IPS-18a (cell line): ENCODE measurements at regions not wholly inside any gene's neighbourhood (a gene's known extent, or its start where the extent isn't known, plus 50 kb on each side); places are given as distances from the start of the nearest gene placed in this dataset.

Experiments used
- H3K27ac ChIP-seq: one replicate; pipeline ENCODE4 v1.5.1; 2013; ENCODE audit warnings: low read length
- H3K27me3 ChIP-seq: one replicate; pipeline ENCODE4 v1.6.1; 2013; ENCODE audit warnings: mild to moderate bottlenecking, low read length; ENCODE audit not compliant: control insufficient read depth, insufficient read depth
- H3K36me3 ChIP-seq: one replicate; pipeline ENCODE4 v1.6.1; 2013; ENCODE audit warnings: low read depth, low read length; ENCODE audit not compliant: control insufficient read depth
- H3K4me1 ChIP-seq: one replicate; pipeline ENCODE4 v1.6.1; 2013; ENCODE audit warnings: low read depth, low read length; ENCODE audit not compliant: control insufficient read depth
- H3K4me3 ChIP-seq: one replicate; pipeline ENCODE4 v1.5.1; 2013; ENCODE audit warnings: low read length
- H3K9ac ChIP-seq: one replicate; pipeline ENCODE4 v1.6.1; 2013; ENCODE audit warnings: mild to moderate bottlenecking, low read length, moderate library complexity
- H3K9me3 ChIP-seq: one replicate; pipeline ENCODE4 v1.6.1; 2013; ENCODE audit warnings: low read depth, low read length; ENCODE audit not compliant: control insufficient read depth

DNA sequence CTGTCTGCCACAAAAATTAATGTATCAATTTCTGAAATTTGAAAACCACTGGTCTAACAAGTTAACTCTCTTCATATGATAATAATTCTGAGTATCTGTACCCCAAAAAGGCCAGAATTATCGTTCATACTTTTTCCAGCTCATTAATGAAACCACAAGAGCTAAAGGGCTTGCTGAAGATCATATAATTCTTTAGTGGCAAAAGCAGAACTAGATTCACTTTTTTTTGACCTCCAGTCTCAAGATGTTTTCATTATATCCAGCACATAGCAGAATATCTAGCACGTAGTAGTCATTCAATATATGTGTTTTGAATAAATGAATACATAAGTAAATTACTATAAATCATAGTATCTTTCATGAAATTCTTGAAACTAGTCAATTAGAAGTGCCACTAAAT, 246.7 kb upstream of the KCNH8 start:
- no peak overlapping the region for H3K4me3 ChIP-seq
- H3K4me1 ChIP-seq: no peaks in the 10 kb centered on the region
- no peak overlapping the region for H3K27ac ChIP-seq

DNA sequence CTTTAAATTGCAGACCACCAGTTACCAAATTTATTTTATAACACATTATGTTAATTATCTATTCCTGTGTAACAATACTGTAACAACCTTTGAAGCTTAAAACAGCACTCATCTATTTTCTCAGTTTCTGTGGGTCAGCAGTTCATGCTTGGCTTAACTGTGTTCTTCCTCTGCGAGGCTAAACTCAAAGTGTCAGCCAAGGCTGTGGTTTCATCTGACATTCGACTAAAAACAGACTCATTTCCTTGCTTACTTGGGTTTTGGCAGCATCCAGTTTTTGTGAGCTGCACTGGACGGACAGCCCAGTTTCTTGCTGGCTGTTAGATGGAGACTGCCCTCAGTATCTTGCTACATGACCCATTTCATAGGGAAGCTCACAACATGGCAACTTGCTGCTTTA, 247.3 kb upstream of the KCNH8 start:
- H3K9ac ChIP-seq: no peak overlapping the region
- no peaks in the 10 kb centered on the region for H3K27me3 ChIP-seq
- no peak overlapping the region for H3K4me3 ChIP-seq
- no peaks in the 10 kb centered on the region for H3K4me1 ChIP-seq
- H3K27ac ChIP-seq: no peak overlapping the region
- no peaks in the 10 kb centered on the region for H3K9me3 ChIP-seq
- H3K36me3 ChIP-seq: no peaks in the 10 kb centered on the region

More for the DNA sequence above, 246.7 kb upstream of the KCNH8 start:
- H3K36me3 ChIP-seq: no peaks in the 10 kb centered on the region
- no peak overlapping the region for H3K9ac ChIP-seq
- H3K27me3 ChIP-seq: no peaks in the 10 kb centered on the region
- H3K9me3 ChIP-seq: no peaks in the 10 kb centered on the region

DNA sequence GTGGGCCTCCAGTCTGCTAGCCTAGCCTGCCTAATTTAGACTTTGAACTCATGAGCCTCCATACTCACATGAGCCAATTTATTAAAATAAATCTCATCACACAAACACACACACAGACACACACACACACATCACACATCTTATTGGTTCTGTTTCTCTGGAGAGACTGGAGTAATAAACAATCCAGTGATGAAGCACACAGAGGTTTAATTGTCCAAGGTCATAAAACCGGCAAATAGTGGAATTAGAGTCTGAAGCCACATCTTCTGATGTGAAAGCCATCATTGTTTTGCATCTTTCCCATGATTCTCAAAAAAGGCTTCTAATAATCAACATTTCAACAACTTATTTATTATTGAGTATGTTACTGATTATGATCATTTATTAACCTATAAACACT, 249.4 kb upstream of the KCNH8 start:
- Histone ChIP-seq H3K9me3 (no peaks in the 10 kb centered on the region), H3K36me3 (no peaks in the 10 kb centered on the region), H3K27ac (no peak overlapping the region), H3K27me3 (no peaks in the 10 kb centered on the region), H3K4me3 (no peak overlapping the region), H3K9ac (no peak overlapping the region), H3K4me1 (no peaks in the 10 kb centered on the region)

DNA sequence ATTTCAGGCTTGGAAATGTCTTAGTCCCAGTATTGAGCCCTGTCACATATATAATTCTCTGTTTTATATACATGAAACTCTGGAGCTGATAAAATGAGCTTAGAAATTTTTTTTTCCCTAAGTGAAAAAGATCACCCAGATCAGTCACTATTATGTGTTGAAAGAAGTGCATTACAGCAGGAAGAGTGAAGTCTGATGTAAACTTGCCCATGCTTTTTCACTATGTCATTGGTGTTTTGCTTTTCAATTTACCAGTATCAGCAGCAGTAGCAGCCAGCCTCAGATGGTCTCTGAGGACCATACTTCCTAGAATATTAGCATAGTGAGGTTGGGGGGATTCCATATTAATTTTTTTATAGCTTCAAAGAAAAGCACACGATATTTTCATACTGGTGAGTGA, 255.6 kb upstream of the KCNH8 start:
- Histone ChIP-seq H3K9ac (no peak overlapping the region), H3K36me3 (no peaks in the 10 kb centered on the region), H3K4me3 (no peak overlapping the region)

DNA sequence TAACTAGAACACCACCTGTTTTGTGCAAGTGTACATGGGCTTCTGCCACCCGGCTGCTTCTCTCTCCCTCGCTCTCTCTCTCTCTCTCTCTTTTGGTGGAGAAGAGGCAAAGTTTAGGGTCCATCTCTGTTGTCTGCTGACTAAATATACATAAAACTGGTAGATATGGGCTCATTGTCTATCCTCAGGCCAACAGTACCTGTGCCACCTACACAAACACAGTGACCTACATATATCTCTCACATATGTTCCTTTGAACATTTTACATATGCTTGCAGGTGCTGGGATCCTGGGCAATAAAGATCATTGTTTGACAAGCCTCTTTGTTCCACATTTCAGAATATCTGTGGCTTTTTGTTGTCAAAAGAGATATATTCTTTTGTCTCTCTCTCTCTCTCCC, 256.3 kb upstream of the KCNH8 start:
- Histone ChIP-seq H3K27ac (no peak overlapping the region), H3K27me3 (no peaks in the 10 kb centered on the region), H3K36me3 (no peaks in the 10 kb centered on the region), H3K9ac (no peak overlapping the region), H3K4me3 (no peak overlapping the region), H3K9me3 (no peaks in the 10 kb centered on the region), H3K4me1 (no peaks in the 10 kb centered on the region)

More for the DNA sequence above, 255.6 kb upstream of the KCNH8 start:
- Histone ChIP-seq H3K27ac (no peak overlapping the region), H3K4me1 (no peaks in the 10 kb centered on the region), H3K27me3 (no peaks in the 10 kb centered on the region), H3K9me3 (no peaks in the 10 kb centered on the region)

DNA sequence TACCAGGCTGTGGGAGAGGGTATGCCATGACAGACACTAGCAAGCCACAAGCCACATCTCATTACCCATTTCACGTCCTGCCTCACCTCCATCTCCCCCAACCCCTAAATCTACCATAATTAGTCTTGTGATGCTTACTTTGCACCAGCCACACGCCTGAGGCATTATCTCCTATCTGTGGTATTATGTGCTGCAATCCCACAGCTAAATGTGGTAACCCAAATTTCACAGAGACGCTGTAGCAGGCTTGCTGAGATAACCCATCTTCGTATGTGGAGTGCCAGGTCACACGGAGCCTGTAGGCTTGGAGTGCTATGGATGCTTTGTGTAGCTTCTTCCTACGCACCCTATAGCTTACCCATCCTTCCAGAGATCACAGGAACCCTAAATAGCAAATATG, 256.7 kb upstream of the KCNH8 start:
- Histone ChIP-seq H3K4me3 (no peak overlapping the region), H3K27me3 (no peaks in the 10 kb centered on the region), H3K36me3 (no peaks in the 10 kb centered on the region), H3K27ac (no peak overlapping the region), H3K9me3 (no peaks in the 10 kb centered on the region), H3K9ac (no peak overlapping the region), H3K4me1 (no peaks in the 10 kb centered on the region)

DNA sequence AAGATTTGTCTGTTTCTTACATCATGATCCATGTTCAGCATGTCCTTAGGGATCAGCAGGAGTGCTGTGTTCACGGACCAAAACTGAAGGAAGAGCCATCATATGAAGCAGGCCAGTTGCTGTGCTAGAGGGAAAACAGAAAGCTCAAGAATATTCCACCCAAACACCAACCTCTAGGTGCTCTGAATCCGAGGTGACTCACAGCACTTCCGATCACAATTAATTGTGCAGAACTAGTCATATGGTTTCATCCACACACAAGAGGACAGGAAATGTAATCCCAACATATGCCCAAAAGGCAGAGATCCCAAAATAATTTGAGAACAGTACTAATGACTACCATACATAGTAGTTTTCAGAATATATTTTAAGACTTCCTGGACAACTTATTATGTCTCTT, 257.9 kb upstream of the KCNH8 start:
- H3K4me1 ChIP-seq: no peaks in the 10 kb centered on the region
- no peaks in the 10 kb centered on the region for H3K27me3 ChIP-seq
- no peak overlapping the region for H3K9ac ChIP-seq
- H3K9me3 ChIP-seq: no peaks in the 10 kb centered on the region
- no peak overlapping the region for H3K4me3 ChIP-seq
- no peaks in the 10 kb centered on the region for H3K36me3 ChIP-seq
- no peak overlapping the region for H3K27ac ChIP-seq

DNA sequence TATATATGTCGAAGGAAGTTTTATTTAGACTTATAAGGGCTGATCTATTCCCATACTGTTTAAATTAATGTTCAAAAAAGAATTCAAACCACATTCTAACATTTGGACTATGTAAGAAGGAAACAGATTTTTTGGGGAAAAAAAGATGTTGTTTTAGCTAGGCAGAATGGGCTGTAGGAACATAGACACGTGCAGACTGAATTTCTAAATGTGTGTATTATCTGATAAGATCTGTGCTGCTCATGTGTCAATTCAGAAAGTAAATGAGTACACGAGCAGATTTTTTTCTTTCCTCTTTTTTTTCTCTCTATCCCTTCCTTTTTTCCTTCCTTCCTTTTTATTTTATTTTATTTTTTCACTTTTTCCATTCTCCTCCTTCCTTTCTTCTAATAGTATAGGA, 259.5 kb upstream of the KCNH8 start:
- H3K4me3 ChIP-seq: no peak overlapping the region
- no peak overlapping the region for H3K27ac ChIP-seq
- no peaks in the 10 kb centered on the region for H3K4me1 ChIP-seq
- H3K9me3 ChIP-seq: no peaks in the 10 kb centered on the region
- H3K36me3 ChIP-seq: no peaks in the 10 kb centered on the region
- H3K9ac ChIP-seq: no peak overlapping the region
- no peaks in the 10 kb centered on the region for H3K27me3 ChIP-seq

DNA sequence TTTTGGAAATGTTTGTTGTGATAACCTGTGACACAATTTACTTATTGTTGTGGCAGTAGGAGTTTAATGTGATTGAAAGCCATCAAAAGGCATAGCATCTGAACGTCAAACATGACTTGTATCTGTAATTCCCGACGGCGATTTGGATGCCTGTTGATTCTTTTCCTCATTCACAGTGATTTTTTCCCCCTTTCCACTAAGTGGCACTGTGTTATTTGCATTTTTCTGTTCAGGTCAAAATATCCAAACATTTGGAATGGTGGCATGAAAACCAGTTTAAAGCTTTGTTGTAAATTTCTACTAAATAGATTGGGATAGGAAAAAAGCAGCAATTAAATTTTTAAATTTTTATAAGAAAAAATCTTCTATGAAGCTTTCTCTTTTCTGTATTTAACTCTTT, 259.9 kb upstream of the KCNH8 start:
- no peak overlapping the region for H3K9ac ChIP-seq
- no peaks in the 10 kb centered on the region for H3K4me1 ChIP-seq
- no peak overlapping the region for H3K27ac ChIP-seq
- H3K9me3 ChIP-seq: no peaks in the 10 kb centered on the region
- no peaks in the 10 kb centered on the region for H3K36me3 ChIP-seq
- no peak overlapping the region for H3K4me3 ChIP-seq
- no peaks in the 10 kb centered on the region for H3K27me3 ChIP-seq

DNA sequence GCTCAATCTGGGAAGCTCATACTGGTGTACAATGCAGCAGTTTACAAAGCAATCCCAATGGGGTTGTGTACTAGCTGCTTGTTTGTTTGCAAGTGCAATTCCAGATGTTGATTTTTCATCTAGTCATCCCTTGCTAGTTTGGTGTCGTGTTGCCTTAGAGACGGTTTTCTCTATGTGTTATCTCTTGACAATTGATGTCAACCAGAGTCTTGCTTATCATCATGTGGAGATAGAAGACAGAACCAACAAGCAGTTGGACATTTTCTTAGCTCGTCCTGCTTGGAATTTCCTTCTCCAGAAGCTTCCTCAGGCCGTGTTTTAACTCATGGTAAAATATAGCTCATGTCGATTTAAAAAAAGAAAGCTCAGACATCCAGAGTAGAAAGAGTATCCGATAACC, 262.0 kb upstream of the KCNH8 start:
- Histone ChIP-seq H3K9ac (no peak overlapping the region), H3K9me3 (no peaks in the 10 kb centered on the region), H3K4me3 (no peak overlapping the region), H3K27me3 (no peaks in the 10 kb centered on the region), H3K4me1 (no peaks in the 10 kb centered on the region), H3K27ac (no peak overlapping the region), H3K36me3 (no peaks in the 10 kb centered on the region)

DNA sequence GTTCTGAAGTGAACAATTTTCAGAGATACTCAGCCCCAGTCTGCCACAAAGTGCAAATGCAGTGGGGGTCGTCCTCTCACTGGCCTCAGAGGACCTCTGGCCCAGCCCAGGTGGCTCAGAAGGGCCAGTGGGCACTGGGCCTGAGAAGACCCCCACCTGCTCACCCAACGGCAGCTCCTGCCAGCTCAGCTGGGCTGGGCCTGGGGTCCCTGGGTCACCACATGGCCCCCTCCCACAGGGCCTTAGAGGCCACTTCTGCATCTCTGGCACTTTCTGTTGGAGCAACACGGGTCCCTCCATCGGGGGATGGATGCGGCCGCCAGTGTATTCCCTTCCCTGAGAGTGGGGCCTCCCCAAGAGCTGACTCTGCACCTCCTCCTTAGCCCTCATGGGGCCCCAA, 262.7 kb upstream of the KCNH8 start:
- no peaks in the 10 kb centered on the region for H3K4me1 ChIP-seq
- H3K36me3 ChIP-seq: no peaks in the 10 kb centered on the region
- H3K27me3 ChIP-seq: no peaks in the 10 kb centered on the region
- no peak overlapping the region for H3K9ac ChIP-seq
- no peak overlapping the region for H3K4me3 ChIP-seq
- H3K27ac ChIP-seq: no peak overlapping the region
- H3K9me3 ChIP-seq: no peaks in the 10 kb centered on the region

DNA sequence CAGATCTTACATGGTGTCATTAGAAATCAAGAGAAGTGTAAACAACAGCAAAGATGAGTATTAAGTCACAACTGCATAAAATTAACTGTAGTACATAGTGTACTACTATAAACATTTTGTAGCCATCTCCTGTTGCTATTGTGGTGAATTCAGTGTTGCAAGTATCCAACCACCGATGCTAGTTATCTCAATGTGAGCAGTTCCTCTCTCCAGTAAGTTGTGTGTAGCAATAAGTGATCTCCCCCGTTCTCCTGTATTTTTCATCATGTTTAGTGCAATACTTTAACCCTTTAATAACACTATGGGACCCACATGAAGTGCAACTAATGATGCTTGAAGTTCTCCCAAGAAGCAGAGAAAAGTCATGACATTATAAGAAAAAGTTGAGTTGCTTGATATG, 264.7 kb upstream of the KCNH8 start:
- Histone ChIP-seq H3K27ac (no peak overlapping the region), H3K4me1 (no peaks in the 10 kb centered on the region), H3K4me3 (no peak overlapping the region), H3K9ac (no peak overlapping the region), H3K36me3 (no peaks in the 10 kb centered on the region), H3K27me3 (no peaks in the 10 kb centered on the region), H3K9me3 (no peaks in the 10 kb centered on the region)

DNA sequence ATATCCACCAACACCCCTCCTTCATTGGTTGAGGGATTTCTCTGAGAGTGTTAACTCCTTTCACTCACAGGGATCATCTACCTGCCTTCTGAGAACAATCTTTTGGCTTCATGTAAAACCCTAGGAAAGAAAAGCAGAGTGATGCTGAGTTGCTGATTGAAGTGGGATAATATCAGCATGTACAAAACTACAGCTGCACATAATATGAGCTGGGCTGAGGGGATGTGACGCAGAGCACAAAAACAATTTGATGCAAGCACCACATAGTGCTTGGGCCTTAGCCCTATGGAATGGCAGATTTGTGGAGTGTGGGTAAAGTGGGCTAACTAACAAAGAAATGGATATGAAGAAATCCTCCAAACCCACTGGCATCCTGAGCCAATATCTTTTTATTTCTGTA, 267.6 kb upstream of the KCNH8 start:
- H3K36me3 ChIP-seq: no peaks in the 10 kb centered on the region
- no peaks in the 10 kb centered on the region for H3K4me1 ChIP-seq
- no peaks in the 10 kb centered on the region for H3K9me3 ChIP-seq
- H3K27ac ChIP-seq: no peak overlapping the region
- no peak overlapping the region for H3K9ac ChIP-seq
- H3K27me3 ChIP-seq: no peaks in the 10 kb centered on the region
- no peak overlapping the region for H3K4me3 ChIP-seq
